H9 (cell line): ENCODE measurements at regions not wholly inside any gene's neighbourhood (a gene's known extent, or its start where the extent isn't known, plus 50 kb on each side); places are given as distances from the start of the nearest gene placed in this dataset.

Experiments used
- DNase-seq: peaks from one replicate; pipeline ENCODE4 v3.0.0-alpha.2; 2017
- H2AFZ ChIP-seq: one replicate; pipeline ENCODE4 v1.6.1; 2013; ENCODE audit warnings: mild to moderate bottlenecking, low read length, control low read depth, moderate library complexity
- H2AK5ac ChIP-seq: 2 replicates; pipeline ENCODE4 v1.6.1; 2013; ENCODE audit warnings: low read length, control low read depth, mixed read lengths; ENCODE audit not compliant: insufficient read length
- H2BK120ac ChIP-seq: one replicate; pipeline ENCODE4 v1.6.1; 2013; ENCODE audit warnings: low read depth, mild to moderate bottlenecking, low read length, control low read depth, inconsistent platforms; ENCODE audit not compliant: poor library complexity, severe bottlenecking
- H2BK12ac ChIP-seq: 2 replicates; pipeline ENCODE4 v1.6.1; 2013; ENCODE audit warnings: low read length, control low read depth, mixed read lengths, low read depth; ENCODE audit not compliant: insufficient read length
- H2BK15ac ChIP-seq: 2 replicates; pipeline ENCODE4 v1.6.1; 2013; ENCODE audit warnings: low read depth, low read length, control low read depth
- H2BK20ac ChIP-seq: one replicate; pipeline ENCODE4 v1.6.1; 2013; ENCODE audit warnings: low read depth, mild to moderate bottlenecking, low read length, control low read depth, inconsistent platforms; ENCODE audit not compliant: poor library complexity, severe bottlenecking
- H2BK5ac ChIP-seq: 2 replicates; pipeline ENCODE4 v1.6.1; 2013; ENCODE audit warnings: low read length, control low read depth, mixed read lengths; ENCODE audit not compliant: insufficient read length
- H3K14ac ChIP-seq: 2 replicates; pipeline ENCODE4 v1.6.1; 2013; ENCODE audit warnings: low read length, control low read depth; ENCODE audit not compliant: insufficient read depth
- H3K18ac ChIP-seq: 2 replicates; pipeline ENCODE4 v1.6.1; 2013; ENCODE audit warnings: low read depth, mild to moderate bottlenecking, mixed read lengths, low read length, control low read depth; ENCODE audit not compliant: insufficient read length
- H3K23ac ChIP-seq: 2 replicates; pipeline ENCODE4 v1.6.1; 2013; ENCODE audit warnings: low read length, control low read depth, mixed read lengths, low read depth; ENCODE audit not compliant: insufficient read length
- H3K23me2 ChIP-seq: 2 replicates; pipeline ENCODE4 v1.6.1; 2013; ENCODE audit warnings: low read depth, mild to moderate bottlenecking, mixed read lengths, low read length, control low read depth; ENCODE audit not compliant: insufficient read length, poor library complexity, severe bottlenecking
- H3K27ac ChIP-seq: 2 replicates; pipeline ENCODE4 v1.5.1; 2013; ENCODE audit warnings: low read length, control low read depth, mixed read lengths, low read depth; ENCODE audit not compliant: insufficient read length
- H3K27me3 ChIP-seq: 2 replicates; pipeline ENCODE4 v1.6.1; 2013; ENCODE audit warnings: low read length, control low read depth, inconsistent platforms; ENCODE audit not compliant: insufficient read depth
- H3K4ac ChIP-seq: 2 replicates; pipeline ENCODE4 v1.6.1; 2013; ENCODE audit warnings: low read depth, mild to moderate bottlenecking, control low read depth, inconsistent platforms, low read length, moderate library complexity
- H3K4me1 ChIP-seq: 2 replicates; pipeline ENCODE4 v1.6.1; 2013; ENCODE audit warnings: low read length, control low read depth, inconsistent platforms; ENCODE audit not compliant: insufficient read depth
- H3K4me2 ChIP-seq: 2 replicates; pipeline ENCODE4 v1.6.1; 2013; ENCODE audit warnings: low read length, control low read depth, mixed read lengths; ENCODE audit not compliant: insufficient read length, insufficient read depth
- H3K56ac ChIP-seq: 2 replicates; pipeline ENCODE4 v1.6.1; 2013; ENCODE audit warnings: low read depth, mild to moderate bottlenecking, mixed read lengths, low read length, control low read depth; ENCODE audit not compliant: insufficient read length
- H3K79me1 ChIP-seq: 2 replicates; pipeline ENCODE4 v1.6.1; 2013; ENCODE audit warnings: low read depth, mild to moderate bottlenecking, moderate library complexity, low read length, control low read depth, inconsistent platforms; ENCODE audit not compliant: insufficient read depth, poor library complexity, severe bottlenecking
- H3K79me2 ChIP-seq: 2 replicates; pipeline ENCODE4 v1.6.1; 2013; ENCODE audit warnings: low read length, control low read depth, inconsistent platforms; ENCODE audit not compliant: insufficient read depth
- H3K9ac ChIP-seq: 2 replicates; pipeline ENCODE4 v1.6.1; 2013; ENCODE audit warnings: low read length, control low read depth, mixed read lengths; ENCODE audit not compliant: insufficient read length; ENCODE audit errors: extremely low read depth
- H3K9me3 ChIP-seq: one replicate; pipeline ENCODE4 v1.6.1; 2013; ENCODE audit warnings: low read depth, low read length, inconsistent platforms; ENCODE audit not compliant: control insufficient read depth
- H3T11ph ChIP-seq: one replicate; pipeline ENCODE4 v1.6.1; 2013; ENCODE audit warnings: mild to moderate bottlenecking, low read length, control low read depth, inconsistent platforms
- H4K20me1 ChIP-seq: one replicate; pipeline ENCODE4 v1.6.1; 2013; ENCODE audit not compliant: control insufficient read depth, insufficient read length, insufficient read depth
- H4K5ac ChIP-seq: 2 replicates; pipeline ENCODE4 v1.6.1; 2013; ENCODE audit warnings: low read depth, mild to moderate bottlenecking, mixed read lengths, low read length, control low read depth; ENCODE audit not compliant: insufficient read length
- H4K8ac ChIP-seq: replicated peaks from 2 replicates; pipeline ENCODE4 v1.6.1; 2013; ENCODE audit warnings: low read length, control low read depth, mixed read lengths, low read depth; ENCODE audit not compliant: insufficient read length
- H4K91ac ChIP-seq: 2 replicates; pipeline ENCODE4 v1.6.1; 2013; ENCODE audit warnings: low read depth, mild to moderate bottlenecking, moderate library complexity, mixed read lengths, low read length, control low read depth; ENCODE audit not compliant: insufficient read length
- H3K27ac Mint-ChIP-seq, 3 experiments: 2 replicates in 2 of 3; 3 replicates in 1 of 3; pipeline ENCODE4 v1.8.0; 2020 to 2021; ENCODE audit warnings: mixed read lengths in 3 of 3, mild to moderate bottlenecking in 1 of 3, moderate library complexity in 1 of 3
- H3K27me3 Mint-ChIP-seq: 2 replicates; pipeline ENCODE4 v1.8.0; 2021; ENCODE audit warnings: low read depth, mild to moderate bottlenecking, moderate library complexity, mixed read lengths
- H3K36me3 Mint-ChIP-seq, 3 experiments: 2 replicates in 2 of 3; 3 replicates in 1 of 3; pipeline ENCODE4 v1.8.0; 2020 to 2021; ENCODE audit warnings: low read depth in 3 of 3, mixed read lengths in 3 of 3; ENCODE audit not compliant: insufficient read depth in 1 of 3
- H3K4me1 Mint-ChIP-seq, 2 experiments: 2 replicates each; pipeline ENCODE4 v1.8.0; 2020; ENCODE audit warnings: mixed read lengths in 2 of 2
- H3K4me3 Mint-ChIP-seq, 2 experiments: 2 replicates in 1 of 2; 3 replicates in 1 of 2; pipeline ENCODE4 v1.8.0; 2020 to 2021; ENCODE audit warnings: mild to moderate bottlenecking in 2 of 2, mixed read lengths in 2 of 2, moderate library complexity in 1 of 2
- H3K9me3 Mint-ChIP-seq, 2 experiments: 2 replicates in 1 of 2; 3 replicates in 1 of 2; pipeline ENCODE4 v1.8.0; 2020; ENCODE audit warnings: mild to moderate bottlenecking in 2 of 2, mixed read lengths in 2 of 2, moderate library complexity in 1 of 2
- WGBS: extraction: QIAGEN DNeasy Blood & Tissue Kit; methylation state at CpG from one replicate; pipeline ENCODE4 v1.1.7; 2013; ENCODE audit warnings: missing lambda C conversion rate, low lambda C conversion rate, mixed read lengths; ENCODE audit not compliant: insufficient read length; ENCODE audit errors: extremely low coverage; 5-methylcytosine and 5-hydroxymethylcytosine counted together
- TF ChIP-seq, protein P1 (sequence below): fragments of 200-600 bp; sonication (generic); conservative IDR thresholded peaks from 3 replicates; pipeline ENCODE4 v1.8.0; 2021; ENCODE audit warnings: antibody characterized with exemption, mild to moderate bottlenecking

DNA sequence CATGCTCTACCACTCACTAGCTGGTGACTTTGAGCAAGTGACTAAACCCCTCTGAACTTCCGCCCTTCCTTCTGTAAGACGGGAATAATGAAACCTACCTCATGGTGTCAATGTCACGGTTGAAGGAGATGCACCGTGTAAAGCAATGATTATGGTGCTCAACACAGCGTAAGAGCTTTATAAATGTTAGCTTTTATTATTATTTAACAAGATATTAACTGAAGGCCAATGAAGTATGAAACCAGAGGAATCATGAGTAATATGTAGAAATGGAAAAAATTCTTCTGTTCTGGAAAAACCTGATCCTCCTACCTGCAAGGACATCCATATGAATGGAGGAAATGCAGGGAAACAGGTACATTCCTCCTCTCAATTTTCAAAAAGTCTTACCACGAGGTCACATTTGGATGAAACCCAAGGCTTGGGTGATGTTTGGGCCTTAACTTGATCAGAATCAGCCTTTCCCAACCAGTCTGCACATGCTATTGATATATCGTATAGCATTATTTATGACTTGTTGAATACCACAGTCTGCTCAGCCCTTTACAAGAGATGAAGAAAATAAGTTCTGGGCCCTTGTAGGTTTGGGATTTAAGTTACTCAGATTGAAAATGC is 166.8 kb upstream of the TBX3 start:
- no peak overlapping the region for H2AK5ac ChIP-seq
- no peak overlapping the region for H2BK12ac ChIP-seq
- no peak overlapping the region for H4K91ac ChIP-seq
- H3K79me1 ChIP-seq = no peaks in the 10 kb centered on the region
- no peaks in the 10 kb centered on the region for H3K79me2 ChIP-seq
- WGBS = no CpG with 5 or more reads among the region's 7 CpGs
- H2BK120ac ChIP-seq = no peak overlapping the region
- H2BK20ac ChIP-seq = no peak overlapping the region
- no peaks in the 10 kb centered on the region for H3K4me1 ChIP-seq
- Mint-ChIP-seq H3K27ac (no peak overlapping the region), H3K4me3 (no peak overlapping the region), H3K36me3 (peaks cover 0 to 9% (median 0%) of the 10 kb centered on the region in 3 experiments; a peak in 2 of 7 replicates), H3K9me3 (peaks cover 6 to 9% of the 10 kb centered on the region in 2 experiments; a peak in 4 of 5 replicates), H3K27me3 (peaks cover 8% of the 10 kb centered on the region), H3K4me1 (no peaks in the 10 kb centered on the region)
- TF ChIP-seq, protein P1, sequence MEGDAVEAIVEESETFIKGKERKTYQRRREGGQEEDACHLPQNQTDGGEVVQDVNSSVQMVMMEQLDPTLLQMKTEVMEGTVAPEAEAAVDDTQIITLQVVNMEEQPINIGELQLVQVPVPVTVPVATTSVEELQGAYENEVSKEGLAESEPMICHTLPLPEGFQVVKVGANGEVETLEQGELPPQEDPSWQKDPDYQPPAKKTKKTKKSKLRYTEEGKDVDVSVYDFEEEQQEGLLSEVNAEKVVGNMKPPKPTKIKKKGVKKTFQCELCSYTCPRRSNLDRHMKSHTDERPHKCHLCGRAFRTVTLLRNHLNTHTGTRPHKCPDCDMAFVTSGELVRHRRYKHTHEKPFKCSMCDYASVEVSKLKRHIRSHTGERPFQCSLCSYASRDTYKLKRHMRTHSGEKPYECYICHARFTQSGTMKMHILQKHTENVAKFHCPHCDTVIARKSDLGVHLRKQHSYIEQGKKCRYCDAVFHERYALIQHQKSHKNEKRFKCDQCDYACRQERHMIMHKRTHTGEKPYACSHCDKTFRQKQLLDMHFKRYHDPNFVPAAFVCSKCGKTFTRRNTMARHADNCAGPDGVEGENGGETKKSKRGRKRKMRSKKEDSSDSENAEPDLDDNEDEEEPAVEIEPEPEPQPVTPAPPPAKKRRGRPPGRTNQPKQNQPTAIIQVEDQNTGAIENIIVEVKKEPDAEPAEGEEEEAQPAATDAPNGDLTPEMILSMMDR = no peak
- H4K20me1 ChIP-seq = no peaks in the 10 kb centered on the region
- no peak overlapping the region for H2BK5ac ChIP-seq
- no peak overlapping the region for H4K5ac ChIP-seq
- H3K4me2 ChIP-seq = no peak overlapping the region
- H2BK15ac ChIP-seq = no peak overlapping the region
- no peak overlapping the region for H2AFZ ChIP-seq
- no peak overlapping the region for H4K8ac ChIP-seq
- H3T11ph ChIP-seq = no peak overlapping the region
- H3K4ac ChIP-seq = no peak overlapping the region
- no peak overlapping the region for H3K18ac ChIP-seq
- no peak overlapping the region for H3K27ac ChIP-seq
- H3K9ac ChIP-seq = no peak overlapping the region
- H3K23me2 ChIP-seq = no peaks in the 10 kb centered on the region
- DNase-seq = no peak
- H3K9me3 ChIP-seq = no peaks in the 10 kb centered on the region
- H3K27me3 ChIP-seq = no peaks in the 10 kb centered on the region
- H3K14ac ChIP-seq = no peak overlapping the region
- no peak overlapping the region for H3K23ac ChIP-seq
- H3K56ac ChIP-seq = no peak overlapping the region
